Colonic mucosa (tissue), 4 donors: ENCODE measurements at regions not wholly inside any gene's neighbourhood (a gene's known extent, or its start where the extent isn't known, plus 50 kb on each side); places are given as distances from the start of the nearest gene placed in this dataset.
"Not testable (repeated sequence)": the region's sequence is repeated elsewhere in the genome, so short reads cannot be mapped to it uniquely, and the experiment has no call there.

Experiments
- DNase-seq: peaks from one replicate; pipeline ENCODE4 v3.0.0-alpha.2; 2020
- H3K27ac ChIP-seq: fragments of 200-600 bp; one replicate; pipeline ENCODE4 v1.8.0; 2021
- H3K27me3 ChIP-seq: fragments of 200-600 bp; one replicate; pipeline ENCODE4 v1.8.0; 2021
- H3K36me3 ChIP-seq: fragments of 200-600 bp; one replicate; pipeline ENCODE4 v1.8.0; 2021
- H3K4me1 ChIP-seq: fragments of 200-600 bp; one replicate; pipeline ENCODE4 v1.8.0; 2021; ENCODE audit warnings: mild to moderate bottlenecking
- H3K4me3 ChIP-seq: fragments of 200-600 bp; one replicate; pipeline ENCODE4 v1.8.0; 2021
- H3K9ac ChIP-seq, 2 donors: one replicate each; pipeline ENCODE4 v1.7.0; 2013; ENCODE audit warnings: control low read depth in 2 of 2, low read depth in 2 of 2, low read length in 2 of 2
- H3K9me3 ChIP-seq: fragments of 200-600 bp; one replicate; pipeline ENCODE4 v1.8.0; 2021
- CTCF ChIP-seq: fragments of 200-600 bp; IDR thresholded peaks from one replicate; pipeline ENCODE4 v1.8.0; 2022; ENCODE audit warnings: antibody characterized with exemption, mild to moderate bottlenecking
- intact Hi-C: fragments of 100-400 bp; cut with DNase I; formaldehyde crosslinking; loops from one replicate; pipeline ENCODE4 v1.14.1; 2022
- donor health status: healthy.
- donor health status: DM: no; HTN: no; CAD: no.
- donor health status: DM: no; HTN: no; CAD: no.

GRCh38 chr6:91904586-91905164, 1317.8 kb upstream of the MAP3K7 start:
- intact Hi-C loops = no loop called here
- no peak for DNase-seq
- no peak for TF ChIP-seq CTCF

GRCh38 chr6:91895599-91896285, 1308.9 kb upstream of the MAP3K7 start:
- no peak overlapping the region for H3K27ac ChIP-seq
- DNase-seq = no peak
- H3K4me3 ChIP-seq = no peak overlapping the region
- H3K9ac ChIP-seq = no peak overlapping the region
- intact Hi-C loops = no loop called here
- H3K4me1 ChIP-seq = no peaks in the 10 kb centered on the region
- TF ChIP-seq CTCF = no peak
- H3K36me3 ChIP-seq = no peaks in the 10 kb centered on the region
- no peaks in the 10 kb centered on the region for H3K27me3 ChIP-seq
- H3K9me3 ChIP-seq = peaks cover 4% of the 10 kb centered on the region

More at GRCh38 chr6:91904586-91905164, 1317.8 kb upstream of the MAP3K7 start:
- Histone ChIP-seq H3K27ac (no peak overlapping the region), H3K4me1 (no peaks in the 10 kb centered on the region), H3K4me3 (no peak overlapping the region), H3K27me3 (no peaks in the 10 kb centered on the region), H3K9ac (no peak overlapping the region), H3K9me3 (no peaks in the 10 kb centered on the region), H3K36me3 (no peaks in the 10 kb centered on the region)

- no peaks in the 10 kb centered on the region for H3K4me1 ChIP-seq
- no peak for DNase-seq
- no peaks in the 10 kb centered on the region for H3K36me3 ChIP-seq
- no peak overlapping the region for H3K9ac ChIP-seq
- H3K4me3 ChIP-seq = no peak overlapping the region
- no peak for TF ChIP-seq CTCF
- intact Hi-C loops = no loop called here
- H3K27ac ChIP-seq = no peak overlapping the region
- H3K27me3 ChIP-seq = no peaks in the 10 kb centered on the region
- H3K9me3 ChIP-seq = no peaks in the 10 kb centered on the region
Observed at GRCh38 chr6:91886183-91886795, 1299.4 kb upstream of the MAP3K7 start.

- H3K36me3 ChIP-seq, H3K9me3 ChIP-seq, DNase-seq, H3K27me3 ChIP-seq, H3K9ac ChIP-seq, intact Hi-C loops, H3K4me3 ChIP-seq, H3K27ac ChIP-seq, H3K4me1 ChIP-seq: not testable (repeated sequence)
Observed at GRCh38 chr6:91881791-91882190, 1294.9 kb upstream of the MAP3K7 start.

GRCh38 chr6:91879386-91879995, 1292.6 kb upstream of the MAP3K7 start:
- Histone ChIP-seq H3K4me3 (no peak overlapping the region), H3K27ac (no peak overlapping the region), H3K4me1 (no peaks in the 10 kb centered on the region), H3K9ac (no peak overlapping the region), H3K27me3 (no peaks in the 10 kb centered on the region), H3K9me3 (no peaks in the 10 kb centered on the region), H3K36me3 (no peaks in the 10 kb centered on the region)
- DNase-seq = no peak
- TF ChIP-seq CTCF = no peak
- intact Hi-C loops = no loop called here
